Endodermal cell (in vitro differentiated cells): ENCODE measurements at regions not wholly inside any gene's neighbourhood (a gene's known extent, or its start where the extent isn't known, plus 50 kb on each side); places are given as distances from the start of the nearest gene placed in this dataset.

Source experiments
- DNase-seq: peaks from one replicate; pipeline ENCODE4 v3.0.0-alpha.2; 2017
- H3K27ac ChIP-seq: 2 replicates; pipeline ENCODE4 v1.5.1; 2013; ENCODE audit warnings: mild to moderate bottlenecking, low read depth, low read length, moderate library complexity
- H3K27me3 ChIP-seq: 2 replicates; pipeline ENCODE4 v1.6.1; 2013; ENCODE audit warnings: mild to moderate bottlenecking, low read length, moderate library complexity; ENCODE audit not compliant: insufficient read depth, control insufficient read depth, poor library complexity, severe bottlenecking
- H3K36me3 ChIP-seq: 2 replicates; pipeline ENCODE4 v1.7.0; 2013; ENCODE audit warnings: mild to moderate bottlenecking, low read length, moderate library complexity; ENCODE audit not compliant: control insufficient read depth, insufficient read depth
- H3K4me1 ChIP-seq: one replicate; pipeline ENCODE4 v1.7.0; 2013; ENCODE audit warnings: low read length; ENCODE audit not compliant: control insufficient read depth, insufficient read depth
- H3K4me3 ChIP-seq: 2 replicates; pipeline ENCODE4 v1.5.1; 2013; ENCODE audit warnings: mild to moderate bottlenecking, low read length, moderate library complexity
- H3K9ac ChIP-seq: 2 replicates; pipeline ENCODE4 v1.6.1; 2013; ENCODE audit warnings: mild to moderate bottlenecking, low read length, moderate library complexity; ENCODE audit not compliant: poor library complexity, severe bottlenecking; ENCODE audit errors: extremely low read depth
- H3K9me3 ChIP-seq: 2 replicates; pipeline ENCODE4 v1.6.1; 2013; ENCODE audit warnings: mild to moderate bottlenecking, low read length, moderate library complexity; ENCODE audit not compliant: control insufficient read depth
- H3K27ac Mint-ChIP-seq: 2 replicates; pipeline ENCODE4 v1.8.0; 2020; ENCODE audit warnings: mixed read lengths
- H3K27me3 Mint-ChIP-seq: 2 replicates; pipeline ENCODE4 v1.8.0; 2021; ENCODE audit warnings: mild to moderate bottlenecking, mixed read lengths; ENCODE audit not compliant: insufficient read depth
- H3K36me3 Mint-ChIP-seq: 2 replicates; pipeline ENCODE4 v1.8.0; 2020; ENCODE audit warnings: low read depth, mixed read lengths
- H3K4me1 Mint-ChIP-seq: 2 replicates; pipeline ENCODE4 v1.8.0; 2020; ENCODE audit warnings: mixed read lengths
- H3K4me3 Mint-ChIP-seq: 2 replicates; pipeline ENCODE4 v1.8.0; 2020; ENCODE audit warnings: mild to moderate bottlenecking, moderate library complexity, mixed read lengths
- H3K9me3 Mint-ChIP-seq: 2 replicates; pipeline ENCODE4 v1.8.0; 2020; ENCODE audit warnings: mild to moderate bottlenecking, mixed read lengths
- WGBS, 2 experiments: methylation state at CpG; one replicate each; pipeline versions ENCODE4 v1.1.5 to v1.1.7; 2013; ENCODE audit warnings: missing lambda C conversion rate in 2 of 2, mixed read lengths in 1 of 2; ENCODE audit not compliant: insufficient coverage in 1 of 2, insufficient read length in 1 of 2; 5-methylcytosine and 5-hydroxymethylcytosine counted together
- TF ChIP-seq, protein P1 (sequence below): fragments of 200-600 bp; sonication (generic); conservative IDR thresholded peaks from 2 replicates; pipeline ENCODE4 v1.5.0; 2021; ENCODE audit warnings: antibody characterized with exemption, mild to moderate bottlenecking

DNA sequence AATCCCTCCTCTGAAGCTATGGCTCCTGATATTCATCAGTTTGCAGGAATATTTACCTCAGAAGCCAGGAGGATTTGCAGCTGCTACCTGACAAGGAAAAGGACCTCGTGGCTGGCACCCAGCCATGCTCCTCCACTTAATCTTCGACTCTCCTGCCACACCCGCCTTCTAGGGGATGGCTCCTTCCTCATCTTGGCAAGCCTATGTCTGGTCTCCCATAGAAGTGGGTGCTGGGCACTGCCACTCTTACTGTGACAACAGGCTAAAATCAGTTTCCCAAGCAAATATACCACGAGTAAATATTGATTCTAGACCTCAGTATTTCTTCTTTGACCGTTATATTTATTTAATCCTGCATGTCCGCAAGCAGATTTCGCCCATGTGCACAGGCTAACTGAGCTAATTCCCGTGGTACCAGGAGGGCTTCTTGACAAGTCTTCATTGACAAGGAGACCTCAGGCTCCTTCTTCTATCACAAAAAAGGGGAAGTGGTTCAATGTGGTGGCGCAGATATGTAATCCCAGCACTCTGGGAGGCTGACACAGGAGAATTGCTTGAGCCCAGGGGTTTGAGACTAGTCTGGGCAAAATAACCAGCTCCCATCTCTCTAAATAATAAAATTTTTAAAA is 52.6 kb upstream of the DCTD start:
- no peaks in the 10 kb centered on the region for H3K36me3 ChIP-seq
- peaks cover 4% of the 10 kb centered on the region for H3K27me3 Mint-ChIP-seq
- H3K27me3 ChIP-seq = no peaks in the 10 kb centered on the region
- H3K4me3 ChIP-seq = no peak overlapping the region
- H3K27ac Mint-ChIP-seq = no peak overlapping the region
- TF ChIP-seq, protein P1, sequence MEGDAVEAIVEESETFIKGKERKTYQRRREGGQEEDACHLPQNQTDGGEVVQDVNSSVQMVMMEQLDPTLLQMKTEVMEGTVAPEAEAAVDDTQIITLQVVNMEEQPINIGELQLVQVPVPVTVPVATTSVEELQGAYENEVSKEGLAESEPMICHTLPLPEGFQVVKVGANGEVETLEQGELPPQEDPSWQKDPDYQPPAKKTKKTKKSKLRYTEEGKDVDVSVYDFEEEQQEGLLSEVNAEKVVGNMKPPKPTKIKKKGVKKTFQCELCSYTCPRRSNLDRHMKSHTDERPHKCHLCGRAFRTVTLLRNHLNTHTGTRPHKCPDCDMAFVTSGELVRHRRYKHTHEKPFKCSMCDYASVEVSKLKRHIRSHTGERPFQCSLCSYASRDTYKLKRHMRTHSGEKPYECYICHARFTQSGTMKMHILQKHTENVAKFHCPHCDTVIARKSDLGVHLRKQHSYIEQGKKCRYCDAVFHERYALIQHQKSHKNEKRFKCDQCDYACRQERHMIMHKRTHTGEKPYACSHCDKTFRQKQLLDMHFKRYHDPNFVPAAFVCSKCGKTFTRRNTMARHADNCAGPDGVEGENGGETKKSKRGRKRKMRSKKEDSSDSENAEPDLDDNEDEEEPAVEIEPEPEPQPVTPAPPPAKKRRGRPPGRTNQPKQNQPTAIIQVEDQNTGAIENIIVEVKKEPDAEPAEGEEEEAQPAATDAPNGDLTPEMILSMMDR = no peak
- H3K9me3 Mint-ChIP-seq = no peaks in the 10 kb centered on the region
- DNase-seq = no peak
- no peaks in the 10 kb centered on the region for H3K4me1 Mint-ChIP-seq
- H3K9me3 ChIP-seq = no peaks in the 10 kb centered on the region
- no peaks in the 10 kb centered on the region for H3K4me1 ChIP-seq
- H3K36me3 Mint-ChIP-seq = no peaks in the 10 kb centered on the region
- no peak overlapping the region for H3K4me3 Mint-ChIP-seq
- no peak overlapping the region for H3K9ac ChIP-seq
- 91 to 94% methylated on average over 8 to 9 of the region's 9 CpGs for WGBS, 2 experiments
- H3K27ac ChIP-seq = no peak overlapping the region

DNA sequence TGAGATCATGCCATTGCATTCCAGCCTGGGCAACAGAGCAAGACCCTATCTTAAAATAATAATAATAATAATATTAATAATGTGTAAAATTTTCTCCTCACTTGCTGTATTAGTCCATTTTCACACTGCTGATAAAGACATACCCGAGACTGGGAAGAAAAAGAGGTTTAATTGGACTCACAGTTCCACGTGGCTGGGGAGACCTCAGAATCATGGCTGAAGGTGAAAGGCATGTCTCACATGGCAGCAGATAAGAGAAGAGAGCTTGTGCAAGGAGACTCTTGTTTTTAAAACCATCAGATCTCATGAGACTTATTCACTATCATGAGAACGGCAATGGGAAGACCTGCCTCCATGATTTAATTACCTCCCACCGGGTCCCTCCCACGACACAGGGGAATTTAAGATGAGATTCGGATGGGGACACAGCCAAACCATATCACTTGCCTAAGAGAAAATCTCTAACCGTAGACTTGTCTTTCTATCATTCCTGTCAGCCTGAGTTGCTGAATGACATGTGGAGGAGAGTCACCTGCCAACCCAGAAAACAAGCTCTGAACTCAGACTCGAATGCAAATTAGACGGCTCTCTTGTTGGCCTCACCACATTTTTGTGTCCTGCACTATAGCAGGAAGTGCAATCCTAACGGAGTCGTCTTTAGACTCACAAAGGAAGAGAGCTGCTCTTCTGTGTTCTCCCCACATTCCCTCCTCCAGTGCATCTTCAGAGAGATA is 51.9 kb upstream of the DCTD start:
- WGBS, 2 experiments = 81 to 86% methylated on average over 7 to 11 of the region's 11 CpGs
- no peak overlapping the region for H3K27ac Mint-ChIP-seq

DNA sequence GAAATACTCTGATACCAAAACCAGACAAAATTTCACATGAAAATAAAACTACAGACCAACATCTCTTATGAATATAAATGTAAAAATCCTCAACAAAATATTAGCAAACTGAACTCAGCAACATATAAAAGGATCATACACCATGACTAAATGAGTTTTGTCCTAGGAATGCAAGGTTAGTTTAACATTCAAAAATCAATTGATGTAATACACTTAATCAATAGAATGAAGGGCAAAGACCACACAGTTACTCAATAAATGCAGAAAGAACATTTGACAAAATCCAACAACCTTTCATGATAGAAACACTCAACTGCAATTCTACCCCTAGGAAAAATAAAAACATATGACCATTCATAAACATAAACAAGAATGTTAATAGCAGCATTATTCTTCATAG is 50.2 kb upstream of the DCTD start:
- Mint-ChIP-seq H3K27me3 (peaks cover 4% of the 10 kb centered on the region), H3K36me3 (no peaks in the 10 kb centered on the region), H3K27ac (no peak overlapping the region), H3K4me1 (no peaks in the 10 kb centered on the region), H3K4me3 (no peak overlapping the region), H3K9me3 (no peaks in the 10 kb centered on the region)
- no peak for DNase-seq
- H3K9me3 ChIP-seq = no peaks in the 10 kb centered on the region
- TF ChIP-seq, protein P1 = no peak
- no peaks in the 10 kb centered on the region for H3K4me1 ChIP-seq
- H3K36me3 ChIP-seq = no peaks in the 10 kb centered on the region
- H3K9ac ChIP-seq = no peak overlapping the region
- H3K4me3 ChIP-seq = no peak overlapping the region
- H3K27ac ChIP-seq = no peak overlapping the region
- no peaks in the 10 kb centered on the region for H3K27me3 ChIP-seq

More for the DNA sequence above, 51.9 kb upstream of the DCTD start:
- TF ChIP-seq, protein P1 = no peak
- Mint-ChIP-seq H3K4me3 (no peak overlapping the region), H3K36me3 (no peaks in the 10 kb centered on the region), H3K9me3 (no peaks in the 10 kb centered on the region), H3K4me1 (no peaks in the 10 kb centered on the region), H3K27me3 (peaks cover 4% of the 10 kb centered on the region)
- Histone ChIP-seq H3K36me3 (no peaks in the 10 kb centered on the region), H3K4me3 (no peak overlapping the region), H3K9ac (no peak overlapping the region), H3K27ac (no peak overlapping the region), H3K27me3 (no peaks in the 10 kb centered on the region), H3K9me3 (no peaks in the 10 kb centered on the region), H3K4me1 (no peaks in the 10 kb centered on the region)
- DNase-seq = no peak
